Activated CD4-positive, CD25-positive, alpha-beta regulatory T cell (primary cell): ENCODE measurements at regions not wholly inside any gene's neighbourhood (a gene's known extent, or its start where the extent isn't known, plus 50 kb on each side); places are given as distances from the start of the nearest gene placed in this dataset.

ENCODE experiments used
- DNase-seq, 4 experiments: peaks; one replicate each; lab custom pipeline; 2025; lab: John Stamatoyannopoulos, UW

- DNase-seq: no peak
Observed at GRCh38 chr1:38576241-38576640, 283.3 kb downstream of the RRAGC start.

- DNase-seq: no peak
Observed at GRCh38 chr1:38571726-38572125, 287.8 kb downstream of the RRAGC start.

- DNase-seq: no peak
Observed at GRCh38 chr1:38570657-38570975, 289.0 kb downstream of the RRAGC start.

GRCh38 chr1:38569932-38570656, 289.5 kb downstream of the RRAGC start:
- no peak for DNase-seq

- DNase-seq: no peak
Observed at GRCh38 chr1:38568061-38568857, 291.3 kb downstream of the RRAGC start.

GRCh38 chr1:38567401-38567800, 292.2 kb downstream of the RRAGC start:
- no peak for DNase-seq

- DNase-seq: no peak
Observed at GRCh38 chr1:38565020-38565491, 294.5 kb downstream of the RRAGC start.

- no peak for DNase-seq
Observed at GRCh38 chr1:38563942-38564735, 295.4 kb downstream of the RRAGC start.

- no peak for DNase-seq
Observed at GRCh38 chr1:38561725-38562124, 297.8 kb downstream of the RRAGC start.

GRCh38 chr1:38561110-38561509, 298.5 kb downstream of the RRAGC start:
- DNase-seq: no peak

- no peak for DNase-seq
Observed at GRCh38 chr1:38560457-38560856, 299.1 kb downstream of the RRAGC start.

- peak; percentile 29 to 68 (median 55) for DNase-seq
Observed at GRCh38 chr1:38559446-38560165, 300.0 kb downstream of the RRAGC start.

GRCh38 chr1:38558500-38559445, 300.8 kb downstream of the RRAGC start:
- no peak for DNase-seq

- no peak for DNase-seq
Observed at GRCh38 chr1:38558055-38558454, 301.5 kb downstream of the RRAGC start.

- no peak for DNase-seq
Observed at GRCh38 chr1:38555594-38555993, 304.0 kb downstream of the RRAGC start.

GRCh38 chr1:38555130-38555529, 304.4 kb downstream of the RRAGC start:
- no peak for DNase-seq

- DNase-seq: no peak
Observed at GRCh38 chr1:38551318-38552307, 308.0 kb downstream of the RRAGC start.

GRCh38 chr1:38549191-38549590, 310.4 kb downstream of the RRAGC start:
- DNase-seq: no peak

GRCh38 chr1:38547321-38547720, 312.3 kb downstream of the RRAGC start:
- DNase-seq: no peak

- DNase-seq: no peak
Observed at GRCh38 chr1:38546636-38547035, 312.9 kb downstream of the RRAGC start.
